ENCODE measurements at regions not wholly inside any gene's neighbourhood (a gene's known extent, or its start where the extent isn't known, plus 50 kb on each side); places are given as distances from the start of the nearest gene placed in this dataset.
A peak's percentile ranks its signal among the peaks of the same experiment; 100 is the strongest.

DNA sequence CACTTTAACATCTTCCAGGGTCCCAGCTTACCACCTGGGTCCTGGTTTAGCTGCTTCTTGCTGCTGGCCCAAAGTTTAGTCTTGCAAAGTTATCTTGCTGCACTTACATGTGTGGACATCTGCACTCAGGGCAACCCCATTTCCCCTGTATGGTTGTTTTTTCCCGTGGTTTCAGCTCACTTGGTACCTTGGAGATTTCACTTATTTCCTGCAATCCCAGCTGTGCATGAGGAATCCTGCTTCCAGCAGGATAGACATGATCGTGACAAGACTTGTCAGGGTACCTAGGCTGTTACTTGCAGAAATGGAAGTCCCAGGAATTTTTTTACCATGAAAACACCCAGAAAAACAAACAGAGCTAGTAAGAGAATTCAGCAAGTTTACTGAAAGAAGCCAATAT is 95.9 kb upstream of the LEP start:
- Mint-ChIP-seq H3K4me1 (no peaks in the 10 kb centered on the region), H3K36me3 (ENCODE audit: low read depth) (no peaks in the 10 kb centered on the region), H3K9me3 (no peaks in the 10 kb centered on the region), H3K4me3 (no peak overlapping the region), H3K27me3 (peaks cover 19% of the 10 kb centered on the region), H3K27ac (no peak overlapping the region)
- no peak for ATAC-seq (replicated peaks)

DNA sequence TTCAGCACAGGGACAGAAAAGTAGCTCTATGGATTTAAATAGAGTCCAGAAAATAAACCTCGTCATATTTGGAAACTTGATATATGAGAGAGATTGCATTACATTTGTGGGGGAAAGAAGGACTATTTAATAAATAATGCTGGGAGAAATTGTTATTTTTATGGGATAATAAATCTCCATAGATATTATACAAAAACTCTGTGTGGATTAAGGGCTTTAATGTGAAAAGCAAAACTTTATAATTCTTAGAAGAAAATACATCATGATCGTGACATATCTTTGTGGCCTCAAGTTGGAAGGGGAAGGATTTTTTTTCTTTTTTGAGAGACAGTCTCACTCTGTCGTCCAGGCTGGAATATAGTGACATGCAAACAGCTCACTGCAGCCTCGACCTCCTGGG is 95.0 kb upstream of the LEP start:
- Mint-ChIP-seq H3K4me1 (no peaks in the 10 kb centered on the region), H3K27ac (no peak overlapping the region), H3K27me3 (peaks cover 20% of the 10 kb centered on the region), H3K4me3 (no peak overlapping the region), H3K36me3 (ENCODE audit: low read depth) (no peaks in the 10 kb centered on the region), H3K9me3 (no peaks in the 10 kb centered on the region)
- ATAC-seq (replicated peaks): no peak

DNA sequence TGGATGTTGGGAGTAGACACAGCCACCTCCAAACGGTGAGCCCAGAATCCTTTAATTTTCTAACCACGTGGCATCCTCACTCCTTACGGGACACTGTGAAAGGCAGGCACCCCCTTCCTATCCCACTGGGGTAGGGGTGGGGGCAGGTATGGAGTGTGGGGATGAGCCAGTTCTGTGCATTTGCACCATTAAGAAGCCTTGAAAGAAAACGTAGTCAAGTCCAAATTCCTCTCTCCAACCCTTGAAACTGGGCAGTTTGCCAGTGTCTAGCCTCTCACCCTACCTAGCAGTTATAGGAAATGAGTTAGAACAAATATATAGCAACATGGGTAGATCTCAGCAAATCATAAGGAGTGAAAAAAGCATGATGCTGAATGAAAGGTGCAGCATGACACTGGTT is 92.4 kb upstream of the LEP start:
- peaks cover 22% of the 10 kb centered on the region for H3K27me3 Mint-ChIP-seq
- no peaks in the 10 kb centered on the region for H3K36me3 Mint-ChIP-seq (ENCODE audit: low read depth)
- ATAC-seq (replicated peaks): no peak
- H3K4me3 Mint-ChIP-seq: no peak overlapping the region
- H3K4me1 Mint-ChIP-seq: no peaks in the 10 kb centered on the region
- no peak overlapping the region for H3K27ac Mint-ChIP-seq
- no peaks in the 10 kb centered on the region for H3K9me3 Mint-ChIP-seq

DNA sequence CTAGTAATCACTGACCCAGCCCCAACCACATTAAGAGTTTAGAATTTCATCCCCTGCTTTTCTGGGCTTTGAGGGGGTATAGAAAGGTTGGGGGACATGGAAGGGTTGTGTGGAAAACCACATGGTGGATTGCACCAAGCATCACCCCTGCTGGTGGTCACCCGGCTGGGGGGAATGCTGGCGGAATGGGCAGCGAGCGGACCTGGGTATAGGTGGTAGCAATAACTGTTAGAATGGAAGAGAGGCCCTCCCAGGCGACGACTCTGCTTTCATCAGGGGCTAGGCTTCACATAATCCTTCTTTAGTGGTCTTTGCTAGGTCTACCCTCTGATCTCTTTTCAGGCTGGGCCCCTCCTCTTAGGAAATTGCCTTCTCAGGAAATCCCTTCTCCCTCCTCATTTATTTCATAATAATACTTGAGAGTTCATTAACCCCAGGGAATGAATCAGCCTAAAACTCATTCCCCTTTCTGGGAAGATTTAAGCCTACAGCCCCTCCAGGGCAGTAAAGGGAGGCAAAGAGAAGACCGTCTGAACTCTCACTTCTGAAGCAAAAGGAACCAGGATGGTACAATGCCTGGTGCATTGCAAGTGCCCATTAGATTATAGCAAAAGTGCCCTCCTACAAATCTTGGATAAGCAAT is 90.7 kb upstream of the LEP start:
- H3K9me3 Mint-ChIP-seq: no peaks in the 10 kb centered on the region
- H3K4me3 Mint-ChIP-seq: no peak overlapping the region
- H3K4me1 Mint-ChIP-seq: no peaks in the 10 kb centered on the region
- H3K27me3 Mint-ChIP-seq: peaks cover 22% of the 10 kb centered on the region
- no peak overlapping the region for H3K27ac Mint-ChIP-seq
- no peaks in the 10 kb centered on the region for H3K36me3 Mint-ChIP-seq (ENCODE audit: low read depth)
- no peak for ATAC-seq (replicated peaks)

DNA sequence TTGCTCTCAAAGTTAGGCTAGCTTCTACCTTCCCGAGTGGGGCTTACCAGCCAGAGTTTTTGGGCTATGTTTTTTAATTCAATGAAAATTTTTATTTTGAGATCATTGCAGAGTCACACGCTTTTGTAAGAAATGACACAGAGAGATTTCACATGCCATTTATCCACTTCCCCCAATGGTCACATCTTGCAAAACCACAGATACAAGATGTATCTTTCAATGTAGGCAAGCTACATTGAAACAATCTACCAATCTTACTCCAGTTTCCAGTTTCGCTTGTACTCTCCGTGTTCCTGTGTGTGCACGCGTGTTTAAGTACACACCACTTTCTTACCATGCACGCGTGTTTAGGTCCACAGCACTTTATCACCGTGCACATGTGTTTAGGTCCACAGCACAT is 89.4 kb upstream of the LEP start:
- no peak for ATAC-seq (replicated peaks)
- no peaks in the 10 kb centered on the region for H3K36me3 Mint-ChIP-seq (ENCODE audit: low read depth)
- peaks cover 17% of the 10 kb centered on the region for H3K27me3 Mint-ChIP-seq
- H3K9me3 Mint-ChIP-seq: no peaks in the 10 kb centered on the region
- no peak overlapping the region for H3K4me3 Mint-ChIP-seq
- no peaks in the 10 kb centered on the region for H3K4me1 Mint-ChIP-seq
- H3K27ac Mint-ChIP-seq: no peak overlapping the region

DNA sequence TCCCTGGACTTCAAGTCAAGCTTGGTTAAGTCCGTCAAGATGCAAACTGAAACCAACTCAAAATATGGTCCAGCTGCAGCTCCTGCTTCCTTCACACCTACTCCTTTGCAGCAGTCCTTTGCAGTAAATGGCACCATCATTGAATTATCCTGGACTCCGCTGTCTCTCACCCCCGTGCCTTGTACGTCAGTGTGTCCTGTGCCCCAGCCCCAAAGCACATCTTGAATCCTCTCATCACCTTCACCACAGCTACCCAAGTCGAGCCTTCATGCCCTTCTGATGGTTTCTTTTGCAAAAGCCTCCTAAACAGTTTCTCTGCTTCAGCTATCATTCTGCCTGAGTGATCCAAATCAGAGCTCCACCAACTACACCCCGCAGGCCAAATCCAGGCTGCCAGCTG is 88.4 kb upstream of the LEP start:
- ATAC-seq (replicated peaks): no peak
- H3K27ac Mint-ChIP-seq: no peak overlapping the region
- no peaks in the 10 kb centered on the region for H3K4me1 Mint-ChIP-seq
- H3K36me3 Mint-ChIP-seq (ENCODE audit: low read depth): no peaks in the 10 kb centered on the region
- no peak overlapping the region for H3K4me3 Mint-ChIP-seq
- H3K9me3 Mint-ChIP-seq: no peaks in the 10 kb centered on the region
- peaks cover 12% of the 10 kb centered on the region for H3K27me3 Mint-ChIP-seq

DNA sequence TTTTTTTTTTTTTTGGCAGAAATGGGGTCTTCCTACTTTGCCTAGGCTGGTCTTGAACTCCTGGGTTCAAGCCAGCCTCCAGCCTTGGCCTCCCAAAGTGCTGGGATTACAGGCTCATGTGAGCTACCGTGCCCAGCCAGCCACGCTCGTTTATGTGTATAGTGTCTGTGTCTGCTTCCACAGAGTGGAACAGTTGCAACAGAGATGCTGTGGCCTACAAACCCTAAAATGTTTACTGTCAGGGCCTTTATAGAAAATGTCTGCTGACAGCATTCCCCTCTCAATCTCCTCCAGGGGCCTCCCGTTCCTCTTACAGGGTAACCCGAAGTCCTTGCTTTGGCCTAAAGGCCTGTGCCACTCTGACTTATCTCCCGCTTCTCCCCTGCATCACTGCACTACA is 87.6 kb upstream of the LEP start:
- no peak for ATAC-seq (replicated peaks)
- Mint-ChIP-seq H3K9me3 (no peaks in the 10 kb centered on the region), H3K4me1 (no peaks in the 10 kb centered on the region), H3K4me3 (no peak overlapping the region), H3K36me3 (ENCODE audit: low read depth) (no peaks in the 10 kb centered on the region), H3K27me3 (peaks cover 12% of the 10 kb centered on the region), H3K27ac (no peak overlapping the region)

DNA sequence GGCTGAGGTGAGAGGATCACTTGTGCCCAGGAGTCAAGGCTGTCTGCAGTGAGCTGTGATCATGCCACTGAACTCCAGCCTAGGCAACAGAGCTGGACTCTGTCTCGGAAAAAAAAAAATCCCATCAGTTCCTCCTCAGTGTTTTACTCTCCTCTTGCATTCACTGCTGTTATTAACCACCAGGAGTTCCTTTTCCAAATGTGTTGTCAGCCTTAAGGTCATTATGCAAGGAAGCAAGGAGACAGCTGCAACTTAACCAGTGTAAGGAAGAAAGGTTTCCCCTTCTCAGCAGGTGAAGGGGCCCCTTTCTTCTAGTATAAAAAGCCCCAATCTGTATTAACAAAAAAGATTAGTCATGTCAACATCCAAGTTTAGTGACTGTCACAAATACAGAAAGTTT is 86.6 kb upstream of the LEP start:
- no peak for ATAC-seq (replicated peaks)
- H3K4me1 Mint-ChIP-seq: no peaks in the 10 kb centered on the region
- no peaks in the 10 kb centered on the region for H3K36me3 Mint-ChIP-seq (ENCODE audit: low read depth)
- no peak overlapping the region for H3K4me3 Mint-ChIP-seq
- H3K9me3 Mint-ChIP-seq: no peaks in the 10 kb centered on the region
- H3K27ac Mint-ChIP-seq: no peak overlapping the region
- peaks cover 13% of the 10 kb centered on the region for H3K27me3 Mint-ChIP-seq

DNA sequence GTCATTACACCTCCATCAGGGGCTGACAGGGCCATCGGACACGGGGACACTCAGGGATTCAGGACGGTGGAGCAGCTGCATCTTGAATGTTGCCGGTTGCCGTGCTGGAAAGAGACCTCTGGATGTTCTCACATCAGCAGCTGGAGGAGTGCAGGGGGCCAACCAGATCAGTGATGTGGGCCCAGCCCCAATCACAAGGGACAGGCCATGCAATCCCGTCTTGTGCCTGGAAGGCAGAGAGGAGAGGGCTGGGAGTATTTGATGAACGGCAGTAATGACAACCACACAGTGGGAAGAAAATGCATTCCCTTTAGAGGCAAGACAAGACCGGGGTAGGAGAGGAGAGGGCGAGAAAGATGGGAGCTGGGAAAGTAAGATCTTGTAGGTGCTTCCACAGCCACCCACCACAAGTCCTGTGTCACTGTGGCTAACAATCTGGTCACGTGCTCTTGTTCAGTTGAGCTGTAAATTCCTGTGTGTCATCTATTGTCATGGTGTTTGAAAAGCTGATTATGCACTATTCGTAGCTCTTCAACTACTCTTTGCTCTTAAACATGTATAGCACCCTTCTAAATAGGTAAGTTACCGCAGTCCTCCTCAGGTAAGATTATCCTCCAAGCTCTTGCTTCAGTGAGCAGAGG is 85.9 kb upstream of the LEP start:
- no peak overlapping the region for H3K4me3 Mint-ChIP-seq

DNA sequence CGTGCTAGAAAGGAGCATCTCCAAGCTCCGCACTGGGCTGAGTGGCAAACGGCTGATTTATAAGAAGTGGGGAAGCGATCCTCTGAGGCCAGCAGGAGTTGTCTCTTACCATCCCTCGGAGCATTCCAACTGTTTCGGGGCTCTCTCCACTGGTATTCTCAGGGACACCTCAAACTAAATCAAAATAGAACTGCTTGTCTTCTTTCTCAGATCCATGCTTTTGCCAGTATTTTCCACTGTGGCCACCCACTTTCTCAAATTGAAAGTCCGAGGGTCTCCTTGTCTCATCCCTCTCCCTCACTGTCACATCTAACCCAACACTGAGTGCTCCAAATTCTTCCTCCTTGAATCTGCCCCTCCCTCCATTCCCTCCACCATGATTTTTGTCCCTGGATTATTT is 83.2 kb upstream of the LEP start:
- Mint-ChIP-seq H3K9me3 (no peaks in the 10 kb centered on the region), H3K27ac (no peak overlapping the region), H3K4me1 (no peaks in the 10 kb centered on the region), H3K4me3 (no peak overlapping the region), H3K27me3 (peaks cover 34% of the 10 kb centered on the region), H3K36me3 (ENCODE audit: low read depth) (no peaks in the 10 kb centered on the region)
- ATAC-seq (replicated peaks): no peak

More for the DNA sequence above, 85.9 kb upstream of the LEP start:
- no peaks in the 10 kb centered on the region for H3K4me1 Mint-ChIP-seq
- peak; percentile 38 for ATAC-seq (replicated peaks)
- no peak overlapping the region for H3K27ac Mint-ChIP-seq
- peaks cover 19% of the 10 kb centered on the region for H3K27me3 Mint-ChIP-seq
- H3K9me3 Mint-ChIP-seq: no peaks in the 10 kb centered on the region
- H3K36me3 Mint-ChIP-seq (ENCODE audit: low read depth): no peaks in the 10 kb centered on the region

DNA sequence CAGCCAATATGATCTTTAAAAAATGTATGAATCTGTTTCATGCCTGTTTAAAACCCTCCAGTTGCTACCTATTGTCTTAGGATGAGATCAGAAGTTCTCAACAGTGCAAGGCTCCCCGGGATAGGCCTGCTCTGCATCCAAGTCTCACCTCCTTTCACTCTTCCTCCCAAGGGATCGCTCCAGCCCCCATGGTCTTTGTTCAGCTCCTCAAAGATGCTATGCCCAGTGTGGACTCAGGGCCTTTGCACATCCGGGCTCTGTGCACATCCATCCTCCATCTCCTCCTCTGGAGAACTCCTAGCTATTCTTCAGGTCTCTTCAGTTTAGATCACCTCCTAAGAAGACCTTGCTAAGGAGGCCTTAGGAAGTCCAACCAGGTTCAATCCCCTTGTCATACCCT is 82.7 kb upstream of the LEP start:
- no peak for ATAC-seq (replicated peaks)
- no peaks in the 10 kb centered on the region for H3K9me3 Mint-ChIP-seq
- no peak overlapping the region for H3K4me3 Mint-ChIP-seq
- no peaks in the 10 kb centered on the region for H3K36me3 Mint-ChIP-seq (ENCODE audit: low read depth)
- peaks cover 35% of the 10 kb centered on the region for H3K27me3 Mint-ChIP-seq
- no peak overlapping the region for H3K27ac Mint-ChIP-seq
- H3K4me1 Mint-ChIP-seq: no peaks in the 10 kb centered on the region

DNA sequence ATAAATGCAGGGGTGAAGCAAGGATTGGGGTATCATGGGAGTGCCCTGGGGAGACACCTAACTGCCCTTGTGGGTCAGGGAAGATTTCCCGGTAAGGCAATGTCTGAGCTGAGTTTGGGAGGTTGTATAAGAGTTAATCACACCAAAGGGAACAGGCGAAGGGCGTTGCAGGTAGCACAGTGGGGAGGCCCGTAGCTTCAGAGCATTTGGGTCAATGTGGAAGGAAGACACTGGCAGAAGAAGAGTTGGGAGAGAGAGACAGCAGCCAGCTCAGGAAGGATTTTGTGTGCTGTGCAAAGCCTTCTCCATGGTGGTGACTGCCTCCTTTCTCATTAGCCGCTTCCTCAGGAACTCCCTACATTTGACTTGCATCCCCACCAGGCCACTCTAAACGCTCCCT is 80.8 kb upstream of the LEP start:
- Mint-ChIP-seq H3K27ac (no peak overlapping the region), H3K27me3 (peaks cover 39% of the 10 kb centered on the region), H3K9me3 (no peaks in the 10 kb centered on the region), H3K4me3 (no peak overlapping the region), H3K36me3 (ENCODE audit: low read depth) (no peaks in the 10 kb centered on the region), H3K4me1 (no peaks in the 10 kb centered on the region)
- ATAC-seq (replicated peaks): no peak

DNA sequence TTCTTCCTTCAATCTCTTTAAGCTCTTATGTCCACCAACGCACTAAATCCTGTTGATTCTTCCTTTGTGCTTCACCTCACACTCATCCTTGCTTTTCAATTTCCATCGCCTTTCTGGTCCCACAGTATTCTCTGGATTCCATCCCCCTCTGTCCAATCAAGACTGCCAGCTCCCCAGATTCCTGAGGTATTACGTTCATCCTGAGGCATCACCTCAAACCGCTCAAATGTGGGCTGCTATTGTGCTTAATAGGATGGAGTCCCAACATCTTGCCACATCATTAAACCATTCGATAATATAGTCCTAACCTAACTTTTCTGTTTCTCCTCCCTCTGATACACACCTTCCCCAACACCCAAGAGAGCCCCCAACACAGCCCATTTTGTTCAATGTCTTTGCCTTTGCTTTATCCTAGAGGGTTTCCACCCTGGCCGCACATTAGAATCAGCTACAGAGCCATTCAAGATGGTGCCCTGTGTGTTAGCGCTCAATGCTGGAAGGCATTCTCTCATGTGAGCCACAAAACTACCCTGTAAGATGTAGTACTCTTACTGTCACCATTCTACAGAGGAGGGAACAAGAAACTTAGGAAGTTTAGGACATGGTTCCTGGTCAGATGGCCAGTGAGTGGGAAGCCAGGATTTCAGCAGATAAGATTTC is 79.5 kb upstream of the LEP start:
- Mint-ChIP-seq H3K4me1 (no peaks in the 10 kb centered on the region), H3K27me3 (peaks cover 47% of the 10 kb centered on the region), H3K9me3 (no peaks in the 10 kb centered on the region), H3K4me3 (no peak overlapping the region), H3K27ac (no peak overlapping the region), H3K36me3 (ENCODE audit: low read depth) (no peaks in the 10 kb centered on the region)
- ATAC-seq (replicated peaks): no peak

DNA sequence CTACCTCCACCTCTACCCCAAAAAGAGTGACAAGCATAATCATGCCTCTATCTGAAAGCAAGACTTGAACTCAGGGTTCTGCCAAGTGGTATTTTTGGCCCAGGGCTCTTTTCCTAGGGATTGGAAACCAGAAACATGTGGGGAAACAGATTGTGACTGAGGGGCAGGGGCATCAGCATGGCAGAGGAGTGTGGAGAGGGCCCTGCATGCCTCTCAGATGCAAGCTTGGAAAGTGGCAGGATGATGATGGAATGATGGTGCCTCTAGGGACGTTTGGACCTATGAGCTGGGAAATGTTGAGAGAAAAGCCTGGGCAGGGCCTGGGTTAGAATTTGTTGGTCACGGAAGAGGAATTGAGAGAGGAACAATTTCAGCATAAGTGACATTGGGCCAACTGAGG is 78.4 kb upstream of the LEP start:
- no peaks in the 10 kb centered on the region for H3K4me1 Mint-ChIP-seq
- H3K36me3 Mint-ChIP-seq (ENCODE audit: low read depth): no peaks in the 10 kb centered on the region
- no peak overlapping the region for H3K4me3 Mint-ChIP-seq
- H3K27ac Mint-ChIP-seq: no peak overlapping the region
- no peak for ATAC-seq (replicated peaks)
- H3K9me3 Mint-ChIP-seq: no peaks in the 10 kb centered on the region
- H3K27me3 Mint-ChIP-seq: peaks cover 48% of the 10 kb centered on the region

DNA sequence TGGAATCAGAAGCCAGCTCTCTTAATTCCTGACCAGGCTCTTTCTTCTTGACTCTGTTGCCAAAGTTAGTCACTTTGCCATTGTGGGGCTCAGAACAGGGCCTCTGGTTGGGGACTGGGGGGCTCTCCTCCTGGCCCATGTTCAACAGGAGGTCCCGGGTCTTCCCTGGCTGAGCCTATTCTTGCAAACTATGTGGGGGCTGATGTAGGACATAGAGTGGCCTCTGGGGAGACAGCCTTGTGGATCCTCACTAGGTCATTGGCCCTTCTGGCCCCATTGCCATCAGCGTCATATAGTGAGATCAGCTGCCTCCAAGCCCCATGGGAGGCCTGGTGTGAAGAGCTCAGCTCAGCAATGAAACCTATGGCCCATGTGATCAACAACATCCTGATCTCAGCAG is 77.6 kb upstream of the LEP start:
- no peak overlapping the region for H3K27ac Mint-ChIP-seq
- H3K4me1 Mint-ChIP-seq: no peaks in the 10 kb centered on the region
- peaks cover 48% of the 10 kb centered on the region for H3K27me3 Mint-ChIP-seq

More for the DNA sequence above, 77.6 kb upstream of the LEP start:
- H3K4me3 Mint-ChIP-seq: no peak overlapping the region
- ATAC-seq (replicated peaks): no peak
- no peaks in the 10 kb centered on the region for H3K9me3 Mint-ChIP-seq
- H3K36me3 Mint-ChIP-seq (ENCODE audit: low read depth): no peaks in the 10 kb centered on the region

Data from activated T-helper 17 cell treated with anti-CD3 and anti-CD28 coated beads, Interleukin-2, amount 50 U/mL, for 72 hours (primary cell).